SK-N-SH (cell line): ENCODE measurements at regions not wholly inside any gene's neighbourhood (a gene's known extent, or its start where the extent isn't known, plus 50 kb on each side); places are given as distances from the start of the nearest gene placed in this dataset.

Source experiments
- CTCF ChIA-PET: fragments of 300-600, 350-600 bp; formaldehyde crosslinking; extraction: SDS; loops from one replicate; lab custom pipeline; 2021; lab: Yijun Ruan, JAX
- POLR2A ChIA-PET: fragments of 350-600 bp; sonication (Branson Sonifier 250); formaldehyde crosslinking; extraction: SDS; loops from one replicate; lab custom pipeline; 2020; ENCODE audit warnings: antibody characterized with exemption, inconsistent platforms; lab: Yijun Ruan, JAX
- DNase-seq: peaks from one replicate; pipeline ENCODE4 v3.0.0; 2012
- H2AFZ ChIP-seq: fragments of 200-600 bp; sonication (generic); 2 replicates; pipeline ENCODE4 v1.8.1; 2016; ENCODE audit warnings: antibody characterized with exemption, mild to moderate bottlenecking, low read depth
- H3F3A ChIP-seq: fragments of 200-600 bp; sonication (generic); replicated peaks from 2 replicates; pipeline ENCODE3; 2016; ENCODE audit warnings: antibody characterized with exemption, mild to moderate bottlenecking; ENCODE audit not compliant: insufficient read depth
- H3K27ac ChIP-seq, 2 experiments: fragments of 200-500 bp in 1 of 2; fragments of 200-600 bp in 1 of 2; sonication (Bioruptor generic) in 1 of 2; sonication (generic), shearing (Covaris generic) in 1 of 2; 2 replicates each; pipeline versions ENCODE4 v1.5.1 to v1.6.1; 2014 to 2016; ENCODE audit warnings: low read depth in 2 of 2, inconsistent platforms in 1 of 2, low read length in 1 of 2, mild to moderate bottlenecking in 1 of 2, mixed read lengths in 1 of 2
- H3K27me3 ChIP-seq: fragments of 200-600 bp; sonication (generic), shearing (Covaris generic); 2 replicates; pipeline ENCODE4 v1.6.1; 2016; ENCODE audit warnings: mixed run types; ENCODE audit not compliant: insufficient read depth
- H3K36me3 ChIP-seq, 2 experiments: fragments of 200-500 bp in 1 of 2; fragments of 200-600 bp in 1 of 2; sonication (Bioruptor generic) in 1 of 2; sonication (generic) in 1 of 2; replicated peaks in 1 of 2; 2 replicates each; pipeline versions ENCODE3 to v1.5.1; 2014 to 2016; ENCODE audit warnings: low read length in 1 of 2, mild to moderate bottlenecking in 1 of 2; ENCODE audit not compliant: insufficient read depth in 2 of 2, control insufficient read depth in 1 of 2
- H3K4me1 ChIP-seq, 2 experiments: fragments of 200-500 bp in 1 of 2; fragments of 200-600 bp in 1 of 2; sonication (Bioruptor generic) in 1 of 2; sonication (generic), shearing (Covaris generic) in 1 of 2; 2 replicates each; pipeline versions ENCODE4 v1.5.1 to v1.6.1; 2014 to 2016; ENCODE audit warnings: low read depth in 1 of 2, low read length in 1 of 2, mixed run types in 1 of 2; ENCODE audit not compliant: insufficient read depth in 2 of 2, control insufficient read depth in 1 of 2
- H3K4me2 ChIP-seq: fragments of 200-600 bp; sonication (generic), shearing (Covaris generic); 2 replicates; pipeline ENCODE4 v1.6.1; 2017; ENCODE audit warnings: mixed run types
- H3K4me3 ChIP-seq, 2 experiments: fragments of 200-500 bp in 1 of 2; fragments of 200-600 bp in 1 of 2; sonication (Bioruptor generic) in 1 of 2; sonication (generic), shearing (Covaris generic) in 1 of 2; 2 replicates each; pipeline versions ENCODE4 v1.5.1 to v1.8.1; 2014 to 2016; ENCODE audit warnings: low read depth in 2 of 2, inconsistent platforms in 1 of 2, low read length in 1 of 2, mild to moderate bottlenecking in 1 of 2, mixed read lengths in 1 of 2, moderate library complexity in 1 of 2
- H3K79me2 ChIP-seq: fragments of 200-600 bp; sonication (generic); 2 replicates; pipeline ENCODE4 v1.8.1; 2017; ENCODE audit warnings: mild to moderate bottlenecking; ENCODE audit not compliant: insufficient read depth
- H3K9ac ChIP-seq: fragments of 200-600 bp; sonication (generic); 2 replicates; pipeline ENCODE4 v1.6.1; 2017; ENCODE audit warnings: mixed run types
- H3K9me2 ChIP-seq: fragments of 200-600 bp; sonication (generic); 2 replicates; pipeline ENCODE4 v1.6.1; 2017; ENCODE audit warnings: mixed run types
- H3K9me3 ChIP-seq: fragments of 200-600 bp; sonication (generic); 2 replicates; pipeline ENCODE4 v1.6.1; 2017; ENCODE audit warnings: mixed run types, mild to moderate bottlenecking, moderate library complexity
- H4K20me1 ChIP-seq: fragments of 200-600 bp; sonication (generic); 2 replicates; pipeline ENCODE4 v1.6.1; 2017; ENCODE audit warnings: mild to moderate bottlenecking, mixed run types; ENCODE audit not compliant: insufficient read depth
- CHD2 ChIP-seq: fragments of 150-350 bp; IDR thresholded peaks from 2 replicates; pipeline ENCODE4 v1.6.1; 2018; ENCODE audit warnings: low read length; ENCODE audit not compliant: partially characterized antibody
- ELF1 ChIP-seq: IDR thresholded peaks from 2 replicates; pipeline ENCODE4 v1.4.0; 2012
- EZH2phosphoT487 ChIP-seq: fragments of 200-600 bp; sonication (generic); IDR thresholded peaks from 2 replicates; pipeline ENCODE4 v1.6.1; 2017; ENCODE audit warnings: low read depth, mixed run types, mild to moderate bottlenecking, antibody characterized with exemption, moderate library complexity, borderline replicate concordance
- FOXJ3 ChIP-seq: sonication (generic); formaldehyde crosslinking; IDR thresholded peaks from 2 replicates; pipeline ENCODE4 v1.5.1; 2020; ENCODE audit warnings: mild to moderate bottlenecking, missing genetic modification reagents
- RFX5 ChIP-seq: IDR thresholded peaks from 2 replicates; pipeline ENCODE4 v1.6.1; 2012; ENCODE audit warnings: mild to moderate bottlenecking, improper control_type of control experiment, low read length
- RXRA ChIP-seq: IDR thresholded peaks from 2 replicates; pipeline ENCODE4 v1.4.0; 2012; ENCODE audit warnings: low read depth, mild to moderate bottlenecking, borderline replicate concordance
- SIN3A ChIP-seq: IDR thresholded peaks from 2 replicates; pipeline ENCODE4 v1.6.1; 2012; ENCODE audit warnings: low read depth, mild to moderate bottlenecking, low read length, moderate library complexity, borderline replicate concordance
- TAF1 ChIP-seq: IDR thresholded peaks from 2 replicates; pipeline ENCODE4 v1.6.1; 2012; ENCODE audit warnings: low read depth, mild to moderate bottlenecking, low read length, moderate library complexity, borderline replicate concordance
- WGBS: methylation state at CpG from one replicate; pipeline ENCODE4 v1.1.6; 2017; ENCODE audit warnings: low lambda C conversion rate; 5-methylcytosine and 5-hydroxymethylcytosine counted together
- TF ChIP-seq, protein P1 (sequence below): IDR thresholded peaks from 2 replicates; pipeline ENCODE4; 2012
- TF ChIP-seq, protein P2 (sequence below): fragments of 150-350 bp; IDR thresholded peaks from 2 replicates; pipeline ENCODE4 v1.6.1; 2016; ENCODE audit warnings: mild to moderate bottlenecking, low read depth, low read length
- TF ChIP-seq, protein P3 (sequence below): IDR thresholded peaks from 2 replicates; pipeline ENCODE4 v1.4.0; 2012; ENCODE audit warnings: low read depth, borderline replicate concordance

- TF ChIP-seq SIN3A: no peak
- no peak for TF ChIP-seq RXRA
- TF ChIP-seq, protein P1, sequence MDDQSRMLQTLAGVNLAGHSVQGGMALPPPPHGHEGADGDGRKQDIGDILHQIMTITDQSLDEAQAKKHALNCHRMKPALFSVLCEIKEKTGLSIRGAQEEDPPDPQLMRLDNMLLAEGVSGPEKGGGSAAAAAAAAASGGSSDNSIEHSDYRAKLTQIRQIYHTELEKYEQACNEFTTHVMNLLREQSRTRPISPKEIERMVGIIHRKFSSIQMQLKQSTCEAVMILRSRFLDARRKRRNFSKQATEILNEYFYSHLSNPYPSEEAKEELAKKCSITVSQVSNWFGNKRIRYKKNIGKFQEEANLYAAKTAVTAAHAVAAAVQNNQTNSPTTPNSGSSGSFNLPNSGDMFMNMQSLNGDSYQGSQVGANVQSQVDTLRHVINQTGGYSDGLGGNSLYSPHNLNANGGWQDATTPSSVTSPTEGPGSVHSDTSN: no peak
- TF ChIP-seq EZH2phosphoT487: no peak
Measured at GRCh38 chr6:168192195-168192900, 113.3 kb upstream of the FRMD1 start (continued).

DNA sequence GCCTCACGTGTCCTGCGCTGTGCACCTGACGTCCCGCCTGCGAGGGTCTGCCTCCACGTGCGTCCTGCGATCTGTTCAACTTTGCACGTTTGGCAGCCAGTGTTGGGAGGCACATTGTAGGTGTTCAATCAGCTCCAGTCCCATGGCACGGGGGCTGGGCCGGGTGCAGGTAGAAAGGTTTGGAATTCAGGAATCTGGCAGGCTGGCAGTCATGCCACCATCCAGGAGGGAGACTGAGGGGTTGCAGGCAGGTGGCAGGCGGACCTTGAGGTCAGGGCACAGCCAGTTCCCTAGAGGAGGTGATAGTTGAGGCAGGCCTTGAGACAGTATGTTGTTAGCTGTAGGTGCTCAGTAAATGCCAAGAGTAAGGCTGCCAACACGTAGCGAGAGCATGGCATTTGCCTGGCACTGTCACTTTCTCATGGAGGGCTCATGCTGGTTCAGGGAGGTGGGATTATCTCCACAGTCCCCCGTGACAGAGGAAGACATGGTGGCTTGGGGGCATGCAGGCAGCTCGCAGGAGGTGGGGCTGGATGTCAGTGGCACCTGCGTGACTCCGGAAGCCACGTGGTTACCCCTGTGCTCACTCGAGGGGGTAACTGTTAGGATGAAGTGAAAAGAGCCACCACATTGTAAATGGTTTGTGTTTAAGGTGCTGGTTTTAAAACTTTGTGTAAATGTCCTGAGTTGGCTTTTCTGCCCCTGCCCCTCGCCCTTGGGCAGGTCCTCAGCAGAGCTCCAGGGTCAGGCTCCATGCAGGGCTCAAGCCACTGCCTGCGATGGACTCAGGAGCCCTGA lies 111.8 kb upstream of the FRMD1 start:
- H3K27me3 ChIP-seq: no peaks in the 10 kb centered on the region
- no peak overlapping the region for H3K27ac ChIP-seq
- H3K4me3 ChIP-seq: no peak overlapping the region
- no peaks in the 10 kb centered on the region for H3K36me3 ChIP-seq
- H3K4me2 ChIP-seq: no peak overlapping the region
- DNase-seq: no peak
- no peaks in the 10 kb centered on the region for H3K79me2 ChIP-seq
- TF ChIP-seq, protein P2, sequence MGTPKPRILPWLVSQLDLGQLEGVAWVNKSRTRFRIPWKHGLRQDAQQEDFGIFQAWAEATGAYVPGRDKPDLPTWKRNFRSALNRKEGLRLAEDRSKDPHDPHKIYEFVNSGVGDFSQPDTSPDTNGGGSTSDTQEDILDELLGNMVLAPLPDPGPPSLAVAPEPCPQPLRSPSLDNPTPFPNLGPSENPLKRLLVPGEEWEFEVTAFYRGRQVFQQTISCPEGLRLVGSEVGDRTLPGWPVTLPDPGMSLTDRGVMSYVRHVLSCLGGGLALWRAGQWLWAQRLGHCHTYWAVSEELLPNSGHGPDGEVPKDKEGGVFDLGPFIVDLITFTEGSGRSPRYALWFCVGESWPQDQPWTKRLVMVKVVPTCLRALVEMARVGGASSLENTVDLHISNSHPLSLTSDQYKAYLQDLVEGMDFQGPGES: no peak
- TF ChIP-seq, protein P1: no peak
- TF ChIP-seq FOXJ3 (CRISPR knock-in tag) (no peak), ELF1 (no peak), RFX5 (no peak), TAF1 (no peak), CHD2 (no peak), SIN3A (no peak)
- TF ChIP-seq, protein P3, sequence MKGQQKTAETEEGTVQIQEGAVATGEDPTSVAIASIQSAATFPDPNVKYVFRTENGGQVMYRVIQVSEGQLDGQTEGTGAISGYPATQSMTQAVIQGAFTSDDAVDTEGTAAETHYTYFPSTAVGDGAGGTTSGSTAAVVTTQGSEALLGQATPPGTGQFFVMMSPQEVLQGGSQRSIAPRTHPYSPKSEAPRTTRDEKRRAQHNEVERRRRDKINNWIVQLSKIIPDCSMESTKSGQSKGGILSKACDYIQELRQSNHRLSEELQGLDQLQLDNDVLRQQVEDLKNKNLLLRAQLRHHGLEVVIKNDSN: no peak
- H3K9ac ChIP-seq: no peak overlapping the region
- H4K20me1 ChIP-seq: no peaks in the 10 kb centered on the region
- no peaks in the 10 kb centered on the region for H3F3A ChIP-seq
- ChIA-PET CTCF (no interaction called here), POLR2A (no interaction called here)
- no peaks in the 10 kb centered on the region for H3K4me1 ChIP-seq
- no peaks in the 10 kb centered on the region for H3K9me2 ChIP-seq
- no peaks in the 10 kb centered on the region for H3K9me3 ChIP-seq
- WGBS: 59% methylated on average over 20 of the region's 22 CpGs
- H2AFZ ChIP-seq: no peak overlapping the region
